Chondrocyte (in vitro differentiated cells): ENCODE measurements at regions not wholly inside any gene's neighbourhood (a gene's known extent, or its start where the extent isn't known, plus 50 kb on each side); places are given as distances from the start of the nearest gene placed in this dataset.

Source experiments
- DNase-seq: peaks from one replicate; pipeline ENCODE4 v3.0.0; 2021; ENCODE audit warnings: mixed read lengths, low spot score
- H3K27ac Mint-ChIP-seq: one replicate; pipeline ENCODE4 v1.8.0; 2021; ENCODE audit warnings: mild to moderate bottlenecking, moderate library complexity, mixed read lengths; ENCODE audit not compliant: unreplicated experiment
- H3K27me3 Mint-ChIP-seq: 2 replicates; pipeline ENCODE4 v1.8.0; 2021; ENCODE audit warnings: low read depth, mixed read lengths
- H3K36me3 Mint-ChIP-seq: 2 replicates; pipeline ENCODE4 v1.8.0; 2021; ENCODE audit warnings: low read depth, mixed read lengths
- H3K4me1 Mint-ChIP-seq: 2 replicates; pipeline ENCODE4 v1.8.0; 2021; ENCODE audit warnings: low read depth, mild to moderate bottlenecking, mixed read lengths
- H3K4me3 Mint-ChIP-seq: one replicate; pipeline ENCODE4 v1.8.0; 2021; ENCODE audit warnings: mild to moderate bottlenecking, moderate library complexity, mixed read lengths; ENCODE audit not compliant: unreplicated experiment
- H3K9me3 Mint-ChIP-seq: 2 replicates; pipeline ENCODE4 v1.8.0; 2021; ENCODE audit warnings: low read depth, mixed read lengths
- CTCF ChIP-seq: fragments of 200-600 bp; sonication (generic); IDR thresholded peaks from 2 replicates; pipeline ENCODE4 v1.5.0; 2021; ENCODE audit warnings: antibody characterized with exemption, mild to moderate bottlenecking, moderate library complexity

GRCh38 chr1:96191165-96191564 is 530.4 kb upstream of the PTBP2 start:
- H3K4me3 Mint-ChIP-seq = no peak overlapping the region
- peaks cover 16% of the 10 kb centered on the region for H3K27me3 Mint-ChIP-seq
- no peak overlapping the region for H3K27ac Mint-ChIP-seq
- TF ChIP-seq CTCF = no peak
- H3K9me3 Mint-ChIP-seq = peaks cover 21% of the 10 kb centered on the region
- DNase-seq = no peak
- peaks cover 5% of the 10 kb centered on the region for H3K36me3 Mint-ChIP-seq
- no peaks in the 10 kb centered on the region for H3K4me1 Mint-ChIP-seq

GRCh38 chr1:96206451-96206850 is 515.1 kb upstream of the PTBP2 start:
- H3K4me1 Mint-ChIP-seq = no peaks in the 10 kb centered on the region
- TF ChIP-seq CTCF = no peak
- peaks cover 2% of the 10 kb centered on the region for H3K9me3 Mint-ChIP-seq

GRCh38 chr1:96207936-96208335 is 513.6 kb upstream of the PTBP2 start:
- no peaks in the 10 kb centered on the region for H3K4me1 Mint-ChIP-seq
- H3K9me3 Mint-ChIP-seq = no peaks in the 10 kb centered on the region
- no peak for TF ChIP-seq CTCF
- peaks cover 29% of the 10 kb centered on the region for H3K27me3 Mint-ChIP-seq
- no peak for DNase-seq
- no peaks in the 10 kb centered on the region for H3K36me3 Mint-ChIP-seq
- no peak overlapping the region for H3K4me3 Mint-ChIP-seq
- no peak overlapping the region for H3K27ac Mint-ChIP-seq

More at GRCh38 chr1:96206451-96206850, 515.1 kb upstream of the PTBP2 start:
- H3K36me3 Mint-ChIP-seq = no peaks in the 10 kb centered on the region
- H3K27me3 Mint-ChIP-seq = peaks cover 29% of the 10 kb centered on the region
- no peak overlapping the region for H3K27ac Mint-ChIP-seq
- no peak overlapping the region for H3K4me3 Mint-ChIP-seq
- no peak for DNase-seq

- H3K4me1 Mint-ChIP-seq = no peaks in the 10 kb centered on the region
- H3K27ac Mint-ChIP-seq = no peak overlapping the region
- H3K27me3 Mint-ChIP-seq = peaks cover 29% of the 10 kb centered on the region
- no peaks in the 10 kb centered on the region for H3K9me3 Mint-ChIP-seq
- no peaks in the 10 kb centered on the region for H3K36me3 Mint-ChIP-seq
- no peak for TF ChIP-seq CTCF
- no peak for DNase-seq
- no peak overlapping the region for H3K4me3 Mint-ChIP-seq
Measured at GRCh38 chr1:96208428-96208827, 513.2 kb upstream of the PTBP2 start.

- peaks cover 27% of the 10 kb centered on the region for H3K27me3 Mint-ChIP-seq
- H3K9me3 Mint-ChIP-seq = no peaks in the 10 kb centered on the region
- H3K36me3 Mint-ChIP-seq = no peaks in the 10 kb centered on the region
- no peak for TF ChIP-seq CTCF
- no peak overlapping the region for H3K27ac Mint-ChIP-seq
- no peak for DNase-seq
- no peak overlapping the region for H3K4me3 Mint-ChIP-seq
- H3K4me1 Mint-ChIP-seq = no peaks in the 10 kb centered on the region
Measured at GRCh38 chr1:96210054-96210453, 511.5 kb upstream of the PTBP2 start.
